Panc1 (cell line): ENCODE measurements at regions not wholly inside any gene's neighbourhood (a gene's known extent, or its start where the extent isn't known, plus 50 kb on each side); places are given as distances from the start of the nearest gene placed in this dataset.

Experiments
- SIN3A ChIP-seq: IDR thresholded peaks from 2 replicates; pipeline ENCODE4 v1.6.1; 2012; ENCODE audit warnings: low read depth, mild to moderate bottlenecking, low read length, moderate library complexity, borderline replicate concordance; ENCODE audit not compliant: insufficient read depth
- TCF7L2 ChIP-seq: IDR thresholded peaks from 2 replicates; pipeline ENCODE4 v1.6.1; 2011; ENCODE audit warnings: mild to moderate bottlenecking, low read depth, low read length, inconsistent platforms
- TF ChIP-seq, protein P1 (sequence below): fragments of 450-650 bp; IDR thresholded peaks from 2 replicates; pipeline ENCODE4 v1.5.1; 2017; ENCODE audit warnings: mild to moderate bottlenecking
- TF ChIP-seq, protein P2 (sequence below), 2 experiments: IDR thresholded peaks; 2 replicates each; pipeline ENCODE4 v1.6.1; 2011 to 2012; ENCODE audit warnings: low read depth in 2 of 2, control low read depth in 1 of 2, low read length in 1 of 2, mild to moderate bottlenecking in 1 of 2, moderate library complexity in 1 of 2; ENCODE audit not compliant: insufficient read depth in 1 of 2

DNA sequence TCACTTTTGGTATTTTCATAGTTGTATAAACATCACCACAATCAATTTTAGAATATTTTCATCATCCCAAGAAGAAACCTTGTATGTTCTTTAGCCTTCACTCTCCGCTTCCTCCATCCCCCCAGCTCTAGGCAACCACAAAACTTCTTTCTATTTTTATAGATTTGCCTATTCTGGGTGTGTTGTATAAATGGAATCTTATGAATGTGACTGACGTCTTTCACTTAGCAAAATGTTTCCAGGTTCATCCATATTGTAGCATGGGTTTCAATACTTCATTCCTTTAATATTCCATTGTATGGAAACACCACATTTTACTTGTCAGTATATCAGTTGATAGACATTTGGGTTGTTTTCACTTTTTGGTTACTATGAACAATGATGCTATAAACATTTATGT, 335.8 kb upstream of the GOLIM4 start:
- TF ChIP-seq, protein P1, sequence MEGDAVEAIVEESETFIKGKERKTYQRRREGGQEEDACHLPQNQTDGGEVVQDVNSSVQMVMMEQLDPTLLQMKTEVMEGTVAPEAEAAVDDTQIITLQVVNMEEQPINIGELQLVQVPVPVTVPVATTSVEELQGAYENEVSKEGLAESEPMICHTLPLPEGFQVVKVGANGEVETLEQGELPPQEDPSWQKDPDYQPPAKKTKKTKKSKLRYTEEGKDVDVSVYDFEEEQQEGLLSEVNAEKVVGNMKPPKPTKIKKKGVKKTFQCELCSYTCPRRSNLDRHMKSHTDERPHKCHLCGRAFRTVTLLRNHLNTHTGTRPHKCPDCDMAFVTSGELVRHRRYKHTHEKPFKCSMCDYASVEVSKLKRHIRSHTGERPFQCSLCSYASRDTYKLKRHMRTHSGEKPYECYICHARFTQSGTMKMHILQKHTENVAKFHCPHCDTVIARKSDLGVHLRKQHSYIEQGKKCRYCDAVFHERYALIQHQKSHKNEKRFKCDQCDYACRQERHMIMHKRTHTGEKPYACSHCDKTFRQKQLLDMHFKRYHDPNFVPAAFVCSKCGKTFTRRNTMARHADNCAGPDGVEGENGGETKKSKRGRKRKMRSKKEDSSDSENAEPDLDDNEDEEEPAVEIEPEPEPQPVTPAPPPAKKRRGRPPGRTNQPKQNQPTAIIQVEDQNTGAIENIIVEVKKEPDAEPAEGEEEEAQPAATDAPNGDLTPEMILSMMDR = no peak
- no peak for TF ChIP-seq TCF7L2
- TF ChIP-seq, protein P2, sequence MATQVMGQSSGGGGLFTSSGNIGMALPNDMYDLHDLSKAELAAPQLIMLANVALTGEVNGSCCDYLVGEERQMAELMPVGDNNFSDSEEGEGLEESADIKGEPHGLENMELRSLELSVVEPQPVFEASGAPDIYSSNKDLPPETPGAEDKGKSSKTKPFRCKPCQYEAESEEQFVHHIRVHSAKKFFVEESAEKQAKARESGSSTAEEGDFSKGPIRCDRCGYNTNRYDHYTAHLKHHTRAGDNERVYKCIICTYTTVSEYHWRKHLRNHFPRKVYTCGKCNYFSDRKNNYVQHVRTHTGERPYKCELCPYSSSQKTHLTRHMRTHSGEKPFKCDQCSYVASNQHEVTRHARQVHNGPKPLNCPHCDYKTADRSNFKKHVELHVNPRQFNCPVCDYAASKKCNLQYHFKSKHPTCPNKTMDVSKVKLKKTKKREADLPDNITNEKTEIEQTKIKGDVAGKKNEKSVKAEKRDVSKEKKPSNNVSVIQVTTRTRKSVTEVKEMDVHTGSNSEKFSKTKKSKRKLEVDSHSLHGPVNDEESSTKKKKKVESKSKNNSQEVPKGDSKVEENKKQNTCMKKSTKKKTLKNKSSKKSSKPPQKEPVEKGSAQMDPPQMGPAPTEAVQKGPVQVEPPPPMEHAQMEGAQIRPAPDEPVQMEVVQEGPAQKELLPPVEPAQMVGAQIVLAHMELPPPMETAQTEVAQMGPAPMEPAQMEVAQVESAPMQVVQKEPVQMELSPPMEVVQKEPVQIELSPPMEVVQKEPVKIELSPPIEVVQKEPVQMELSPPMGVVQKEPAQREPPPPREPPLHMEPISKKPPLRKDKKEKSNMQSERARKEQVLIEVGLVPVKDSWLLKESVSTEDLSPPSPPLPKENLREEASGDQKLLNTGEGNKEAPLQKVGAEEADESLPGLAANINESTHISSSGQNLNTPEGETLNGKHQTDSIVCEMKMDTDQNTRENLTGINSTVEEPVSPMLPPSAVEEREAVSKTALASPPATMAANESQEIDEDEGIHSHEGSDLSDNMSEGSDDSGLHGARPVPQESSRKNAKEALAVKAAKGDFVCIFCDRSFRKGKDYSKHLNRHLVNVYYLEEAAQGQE (IDR thresholded peaks at IDR 0.05; ENCODE audit: insufficient read depth in 1 of 2, low read depth in 2 of 2, low read length in 1 of 2) = no peak
- no peak for TF ChIP-seq SIN3A
